ENCODE measurements at regions not wholly inside any gene's neighbourhood (a gene's known extent, or its start where the extent isn't known, plus 50 kb on each side); places are given as distances from the start of the nearest gene placed in this dataset.

DNA sequence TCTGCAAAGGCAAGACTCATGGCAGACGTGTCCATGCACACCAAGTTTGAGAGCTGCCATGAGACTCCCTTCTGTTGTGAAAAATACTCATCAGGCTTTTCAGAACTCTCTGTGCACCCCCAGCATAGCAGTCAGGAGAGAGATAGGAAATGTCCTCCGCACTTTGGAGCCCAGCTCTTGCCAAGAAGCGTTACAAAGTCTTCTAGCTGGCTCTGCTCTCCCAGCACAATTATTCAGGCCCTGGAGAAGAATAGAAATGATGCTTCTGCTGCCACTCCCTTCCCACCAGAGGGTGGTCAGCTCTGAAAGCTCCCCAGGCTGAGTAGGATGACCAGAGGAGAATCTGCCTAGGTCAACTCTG, 594.4 kb upstream of the ID2 start:
- DNase-seq (ENCODE audit: low spot score) (no peak), ATAC-seq (peak; percentile 73)

DNA sequence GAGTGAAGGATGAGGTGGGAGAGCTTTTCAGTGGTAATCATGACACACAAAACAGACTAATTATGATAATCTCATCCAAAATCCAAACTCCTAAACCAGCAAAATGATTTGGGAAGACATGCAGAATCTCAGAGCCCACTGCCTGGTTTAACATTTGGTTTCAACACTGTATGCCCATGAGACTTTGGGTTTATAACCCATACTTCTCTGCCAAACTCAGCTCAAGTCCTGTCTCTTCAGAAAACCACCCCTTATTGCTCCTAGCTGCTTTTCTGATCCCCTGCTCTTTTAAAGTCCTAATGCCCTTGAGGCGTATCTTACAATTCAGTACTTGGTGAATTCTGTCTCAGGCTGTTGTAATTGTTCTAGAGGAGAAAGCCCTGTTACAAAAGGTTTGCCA, 593.0 kb upstream of the ID2 start:
- no peak for DNase-seq (ENCODE audit: low spot score)
- no peak for ATAC-seq

GRCh38 chr2:8089596-8089995, 592.3 kb upstream of the ID2 start:
- DNase-seq (ENCODE audit: low spot score) = no peak

DNA sequence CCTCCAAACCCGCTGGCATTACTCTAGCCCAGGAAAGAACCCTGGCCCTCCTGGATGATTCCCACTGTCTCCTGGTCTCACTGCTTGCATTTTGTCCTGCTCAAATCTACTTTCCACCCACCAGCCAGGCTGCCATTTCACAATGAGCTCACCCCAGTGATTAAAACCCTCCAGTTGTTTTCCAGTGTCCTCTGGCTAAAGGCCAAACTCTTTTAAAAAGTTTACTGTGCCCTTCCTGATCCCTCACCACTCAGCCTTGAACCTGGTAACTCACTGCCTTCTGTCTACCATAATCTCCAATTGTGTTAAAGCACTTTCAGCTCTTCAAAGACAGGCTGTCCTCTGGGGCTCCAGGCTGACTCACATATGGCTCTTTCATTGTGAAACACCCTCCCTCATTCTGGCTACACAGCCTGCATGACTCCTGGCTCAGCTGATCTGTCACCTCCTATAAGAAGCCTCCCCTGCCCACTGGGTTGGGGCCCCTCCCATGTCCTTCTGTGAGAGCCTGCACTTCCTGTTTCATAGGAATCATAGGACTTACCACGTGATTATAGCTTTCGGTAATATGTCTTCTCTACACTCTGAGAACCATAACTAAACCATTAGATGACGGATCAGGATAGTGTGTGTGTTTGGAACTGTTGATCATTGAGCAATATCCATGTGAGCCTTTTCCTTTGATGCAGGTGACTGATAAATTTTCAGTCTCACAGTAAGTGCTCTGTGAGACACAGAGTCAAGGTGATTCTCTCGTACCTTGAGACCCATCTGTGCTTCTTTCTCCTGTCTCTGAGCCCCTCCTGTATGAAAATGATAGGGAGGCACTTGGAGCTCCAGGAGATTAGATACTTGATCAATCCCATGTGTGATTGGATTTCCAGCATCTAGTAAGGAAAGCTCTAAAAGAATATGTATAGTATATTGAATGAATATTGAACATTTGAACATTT, 590.8 kb upstream of the ID2 start:
- ATAC-seq = peak; percentile 38
- DNase-seq (ENCODE audit: low spot score) = no peak

More at GRCh38 chr2:8089596-8089995, 592.3 kb upstream of the ID2 start:
- no peak for ATAC-seq

DNA sequence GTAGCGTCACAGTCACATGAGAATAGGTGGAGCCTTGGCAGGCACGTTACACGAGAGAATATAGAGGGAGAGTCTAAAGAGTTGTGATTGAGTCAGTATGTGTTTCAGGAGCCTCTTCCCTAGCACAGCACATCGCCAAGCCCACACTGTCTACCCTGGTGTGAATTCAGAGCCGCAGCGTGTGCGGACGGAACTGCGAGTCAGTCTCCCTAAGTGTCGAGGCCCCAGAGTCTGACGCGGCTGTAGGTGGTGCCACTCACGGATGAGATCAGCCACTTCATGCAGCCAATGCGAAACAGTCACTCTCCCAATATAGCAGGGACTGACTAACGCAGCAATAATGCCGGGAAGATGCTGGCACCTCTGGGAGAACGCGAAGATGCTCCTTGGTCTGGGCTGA, 587.3 kb upstream of the ID2 start:
- DNase-seq (ENCODE audit: low spot score) = no peak
- no peak for ATAC-seq

- DNase-seq (ENCODE audit: low spot score) (no peak), ATAC-seq (no peak)
These were observed 585.9 kb upstream of the ID2 start for GRCh38 chr2:8095978-8096377.

DNA sequence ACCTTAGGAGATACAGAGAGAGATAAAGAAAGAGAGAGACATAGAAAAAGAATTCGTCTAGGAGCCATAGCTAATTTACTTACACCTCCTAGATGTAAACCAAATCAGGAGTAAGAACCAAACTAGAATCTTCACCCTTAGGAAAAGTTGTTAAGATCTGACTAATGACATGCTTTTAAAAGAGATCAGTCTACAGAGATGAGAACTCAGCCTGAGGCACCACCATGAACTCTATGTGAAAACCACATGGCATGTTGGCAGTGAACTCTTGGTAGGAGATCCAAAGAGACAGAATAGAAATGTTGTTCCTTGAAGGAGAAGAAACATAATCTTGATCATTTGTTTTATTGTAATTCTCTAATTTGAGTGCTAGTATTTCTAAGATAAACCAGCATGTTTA, 585.4 kb upstream of the ID2 start:
- DNase-seq (ENCODE audit: low spot score) = no peak
- no peak for ATAC-seq

DNA sequence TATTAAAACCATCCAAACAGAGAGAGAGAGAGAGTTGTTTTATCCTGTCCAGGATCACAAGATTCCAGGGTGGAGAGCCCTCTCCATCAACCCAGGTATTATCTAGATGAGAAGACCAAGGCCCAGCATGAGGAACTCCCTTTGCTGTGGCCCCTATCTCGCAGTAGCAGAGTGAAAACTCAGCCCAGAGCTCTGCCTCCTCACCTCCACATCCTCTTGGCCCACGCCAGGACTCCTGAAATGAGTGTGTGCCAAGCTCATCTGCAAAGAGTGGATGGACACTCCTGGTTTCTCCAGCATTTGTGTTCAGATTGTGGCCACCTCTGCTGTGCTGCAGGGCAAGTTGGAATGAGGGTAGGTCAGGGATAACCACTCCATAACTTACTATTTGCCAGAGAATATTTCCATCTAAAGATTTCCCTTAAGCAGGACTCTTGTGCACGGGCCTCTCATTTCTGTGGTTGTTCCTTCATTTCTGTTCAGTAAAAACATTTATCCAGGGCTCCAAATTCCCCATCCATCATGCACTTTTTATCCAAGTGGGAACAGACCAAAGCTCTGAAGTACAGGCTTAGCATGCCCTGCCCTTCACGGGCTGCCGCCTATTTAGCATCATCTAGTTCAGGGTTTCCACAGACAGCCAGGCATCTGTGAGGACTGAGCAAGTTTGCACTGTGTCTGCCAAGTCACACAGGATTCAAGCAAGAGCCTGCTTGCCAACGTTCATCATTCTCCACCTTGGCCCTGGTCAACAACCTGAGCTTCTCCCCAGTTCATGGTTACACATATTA, 583.2 kb upstream of the ID2 start:
- DNase-seq (ENCODE audit: low spot score) (no peak), ATAC-seq (peak; percentile 78)

- DNase-seq (ENCODE audit: low spot score) (no peak), ATAC-seq (no peak)
These were observed 582.6 kb upstream of the ID2 start for GRCh38 chr2:8099267-8099582.

DNA sequence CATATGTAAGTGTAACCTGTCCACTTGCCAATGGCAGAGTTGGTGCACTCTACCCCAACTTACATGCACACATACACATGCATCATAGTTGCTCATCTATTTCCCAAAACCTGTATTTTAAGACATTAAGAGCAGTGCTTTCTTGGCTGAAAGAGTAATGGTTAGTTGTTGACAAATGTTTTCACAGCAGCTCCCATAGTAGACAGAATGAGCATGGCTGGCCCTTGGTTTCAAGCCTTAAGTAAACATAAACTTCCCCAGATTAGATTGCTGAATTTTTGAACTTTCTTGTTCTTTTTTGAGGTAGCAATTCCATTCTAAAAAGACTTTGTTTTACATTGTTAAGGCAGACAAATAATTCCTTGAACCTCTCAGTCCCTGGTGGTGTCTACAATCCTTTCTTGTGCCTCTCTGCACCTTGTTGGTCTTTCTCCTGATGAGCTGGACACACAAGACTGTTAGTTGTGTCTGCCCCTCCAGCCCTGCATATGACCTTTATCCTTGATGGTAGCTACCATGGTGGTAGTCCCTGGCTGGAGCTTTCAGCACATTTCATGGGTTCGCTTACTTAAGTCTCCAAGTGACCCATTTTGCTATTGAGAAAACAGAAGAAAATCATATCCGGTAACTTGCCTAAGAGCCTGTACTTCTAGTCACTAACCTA, 580.1 kb upstream of the ID2 start:
- ATAC-seq (peak; percentile 39), DNase-seq (ENCODE audit: low spot score) (no peak)

DNA sequence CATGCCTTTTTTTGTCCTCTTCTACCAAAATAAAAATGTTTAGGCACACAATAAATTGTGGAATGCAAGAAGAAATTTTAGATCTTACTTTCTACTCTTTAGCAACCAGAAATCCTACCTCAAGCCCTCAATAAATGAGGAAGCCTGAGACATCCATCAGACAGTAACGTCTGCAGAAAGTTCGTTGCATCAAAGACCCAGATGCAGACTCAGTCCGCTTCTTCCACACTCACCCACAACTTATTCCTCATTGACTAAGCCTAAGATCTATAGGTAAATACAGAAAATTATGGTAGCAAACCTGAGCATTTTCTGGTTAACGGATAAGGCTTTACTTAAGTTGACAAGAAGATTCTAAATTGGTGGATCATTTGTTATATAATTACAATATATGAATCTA, 579.4 kb upstream of the ID2 start:
- DNase-seq (ENCODE audit: low spot score) (no peak), ATAC-seq (no peak)

- ATAC-seq (peak; percentile 63), DNase-seq (ENCODE audit: low spot score) (no peak)
These were observed 578.7 kb upstream of the ID2 start for GRCh38 chr2:8103085-8103708.

- no peak for DNase-seq (ENCODE audit: low spot score)
- ATAC-seq = no peak
These were observed 574.7 kb upstream of the ID2 start for GRCh38 chr2:8107150-8107549.

DNA sequence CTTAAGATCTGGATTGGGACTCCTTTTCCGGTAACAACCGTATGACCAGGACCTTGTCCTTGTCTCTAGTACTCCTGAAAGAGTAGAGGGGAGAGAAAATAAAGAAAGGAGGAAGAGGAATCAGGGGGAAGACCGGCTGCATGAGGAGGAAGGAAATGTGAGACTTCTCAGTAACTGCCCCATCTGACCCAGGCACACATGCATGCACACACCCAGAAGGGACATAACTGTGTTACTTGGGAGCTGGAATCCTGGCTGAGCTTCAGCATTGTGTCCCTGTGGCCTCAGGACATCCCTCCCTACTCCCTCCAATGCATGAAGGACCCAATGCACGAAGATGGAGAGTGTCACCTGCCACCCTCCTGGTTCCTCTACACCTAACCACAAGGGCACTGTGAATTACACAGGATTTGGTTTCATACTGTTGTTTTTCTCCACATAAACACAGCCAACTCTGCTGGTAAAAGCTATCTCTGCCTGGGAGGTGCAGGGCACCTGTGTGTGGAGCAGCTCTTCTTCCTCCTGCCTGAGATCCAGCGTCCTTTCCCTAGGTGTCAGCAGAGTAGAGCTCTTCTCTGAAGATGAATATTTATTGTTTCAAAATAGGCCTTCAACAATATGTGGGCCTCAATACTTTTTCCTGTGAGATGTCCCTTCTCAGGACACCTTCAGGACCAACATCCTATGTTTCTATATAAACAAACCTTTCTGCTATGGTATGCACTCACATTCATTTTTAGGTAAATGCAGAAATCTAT, 574.1 kb upstream of the ID2 start:
- ATAC-seq (peak; percentile 77), DNase-seq (ENCODE audit: low spot score) (no peak)

DNA sequence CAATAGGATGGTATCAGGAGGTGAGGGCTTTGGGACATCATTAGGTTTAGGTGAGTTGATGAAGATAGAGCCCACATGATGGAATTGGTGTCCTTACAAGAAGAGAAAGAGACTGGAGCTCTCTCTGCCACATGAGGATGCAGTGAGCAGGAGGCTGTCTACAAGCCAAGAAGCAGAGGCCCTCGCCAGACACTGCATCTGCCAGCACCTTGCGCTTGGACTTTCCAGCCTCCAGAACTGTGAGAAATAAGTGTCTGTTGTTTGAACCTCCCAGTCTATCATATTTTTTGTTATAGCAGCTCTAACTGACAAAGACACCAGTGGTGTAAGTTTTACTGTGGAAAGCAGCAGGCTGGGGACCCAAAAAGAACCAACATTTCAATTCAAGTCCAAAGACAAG, 571.1 kb upstream of the ID2 start:
- ATAC-seq (no peak), DNase-seq (ENCODE audit: low spot score) (no peak)

DNA sequence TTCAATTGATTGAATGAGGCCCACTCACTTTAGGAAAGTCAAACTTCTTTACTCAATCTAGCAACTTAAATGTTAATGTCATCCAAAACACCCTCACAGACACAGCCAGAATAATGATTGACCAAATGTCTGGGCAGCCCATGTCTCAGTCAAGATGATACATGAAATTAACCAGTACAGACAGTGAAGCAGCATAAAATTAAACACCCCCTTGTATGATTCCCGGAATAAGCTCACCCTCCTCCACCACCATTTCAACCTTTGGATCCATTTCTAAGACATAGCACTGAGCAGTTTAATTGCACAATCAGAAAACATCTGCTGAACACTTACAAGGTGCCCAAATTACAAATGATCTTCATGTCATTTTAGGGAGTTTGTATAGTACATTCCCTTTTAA, 570.7 kb upstream of the ID2 start:
- DNase-seq (ENCODE audit: low spot score) = no peak
- no peak for ATAC-seq

DNA sequence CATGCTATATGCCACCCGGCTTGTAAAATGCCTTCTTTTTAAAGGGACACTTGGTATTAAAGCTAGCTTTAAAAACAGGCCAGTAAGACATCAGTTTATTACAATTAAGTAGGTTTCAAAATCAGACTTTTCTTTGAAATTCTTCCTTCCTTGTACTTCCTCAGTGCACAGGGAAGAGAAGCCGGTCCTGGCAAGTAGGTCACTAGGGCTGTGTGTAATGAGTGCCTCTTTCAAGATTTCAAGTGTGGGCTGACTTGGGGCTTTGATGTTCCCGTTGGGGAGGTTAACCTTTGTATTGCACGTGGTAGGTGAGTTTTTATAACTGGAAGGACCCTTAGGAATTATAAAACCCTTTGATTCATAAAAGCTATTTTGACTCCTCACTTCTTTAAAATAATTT, 566.4 kb upstream of the ID2 start:
- ATAC-seq (no peak), DNase-seq (ENCODE audit: low spot score) (no peak)

DNA sequence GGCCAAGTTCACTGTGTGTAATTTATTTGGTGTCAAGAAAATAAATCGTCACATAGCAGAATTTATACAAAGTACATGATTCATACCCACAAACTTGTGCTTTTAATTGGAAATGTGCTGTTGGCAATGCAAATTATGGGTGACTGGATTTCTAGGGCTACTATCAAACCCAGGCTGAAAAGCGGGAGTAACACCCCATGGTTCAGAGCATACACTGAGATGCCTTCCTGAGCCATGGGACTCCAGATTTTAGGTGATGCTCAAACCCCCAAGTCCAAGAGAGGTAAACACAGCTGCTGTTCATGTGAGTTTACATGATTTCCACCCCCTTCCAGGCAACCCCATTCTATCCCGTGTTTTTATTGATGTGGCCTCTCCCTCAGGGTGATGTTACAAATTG, 565.9 kb upstream of the ID2 start:
- no peak for DNase-seq (ENCODE audit: low spot score)
- ATAC-seq = no peak

DNA sequence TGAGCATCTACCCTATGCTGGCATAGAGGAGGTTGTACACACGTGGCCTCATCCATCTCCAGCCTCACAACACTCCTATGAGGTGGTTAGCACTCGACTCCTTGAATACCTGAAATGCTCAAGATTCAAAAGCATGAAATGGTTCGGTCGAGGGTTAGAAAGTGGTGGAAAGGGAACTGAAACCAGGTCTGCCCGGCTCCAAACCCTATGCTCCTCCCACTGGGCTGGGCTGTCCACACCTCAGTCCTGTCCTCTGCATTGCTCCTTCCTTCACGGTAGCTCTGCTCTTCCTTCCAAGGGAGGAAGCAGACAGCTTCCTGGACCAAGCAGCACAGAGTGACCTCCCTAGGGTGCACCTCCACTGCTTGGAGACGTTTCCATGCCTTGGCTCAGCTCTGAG, 565.2 kb upstream of the ID2 start:
- ATAC-seq = no peak
- no peak for DNase-seq (ENCODE audit: low spot score)

DNA sequence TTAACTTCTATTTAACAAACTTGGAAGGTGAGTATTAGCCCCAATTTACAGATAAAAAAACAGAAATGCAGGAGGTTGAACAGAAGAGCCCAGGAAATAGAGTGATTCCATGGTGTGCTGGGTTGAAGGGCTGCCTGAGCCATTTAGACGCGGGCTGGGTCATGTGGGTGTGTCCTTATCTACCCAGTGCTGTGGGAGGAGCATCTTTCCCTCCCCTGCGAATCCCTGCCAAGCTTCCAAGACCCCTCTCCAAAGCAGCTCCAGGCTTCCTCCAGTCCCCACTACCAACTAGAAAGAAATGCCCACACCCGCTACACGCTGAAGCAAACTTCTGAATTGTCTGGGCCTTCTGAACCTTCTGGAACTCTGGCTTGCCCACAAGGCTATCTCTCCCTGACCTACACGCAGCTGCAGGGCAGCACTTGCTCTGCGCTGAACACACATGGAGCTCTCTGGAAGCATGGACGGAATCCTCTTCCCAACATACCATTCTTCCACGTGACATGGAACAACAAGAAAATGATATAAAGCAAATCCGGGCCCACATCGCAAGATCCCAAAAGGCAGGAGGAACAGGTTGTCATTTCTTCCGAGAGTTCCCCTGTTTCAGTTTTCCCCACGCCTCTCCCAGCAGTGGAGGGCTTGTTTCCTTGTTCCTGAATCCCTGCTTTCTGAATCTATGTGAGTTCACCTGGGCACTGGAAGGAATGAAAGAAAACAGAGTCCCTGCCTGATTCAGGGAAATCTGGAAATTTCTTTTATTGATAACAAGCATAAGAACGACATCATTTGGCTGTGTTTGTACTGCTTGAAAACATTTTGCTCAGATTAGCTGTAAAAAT, 562.7 kb upstream of the ID2 start:
- peak; percentile 62 for ATAC-seq
- peak; percentile 63 for DNase-seq (ENCODE audit: low spot score)
